HS-5 (cell line): ENCODE measurements at regions not wholly inside any gene's neighbourhood (a gene's known extent, or its start where the extent isn't known, plus 50 kb on each side); places are given as distances from the start of the nearest gene placed in this dataset.

Experiments
- DNase-seq: peaks from one replicate; pipeline ENCODE4 v3.0.0-alpha.2; 2012; ENCODE audit warnings: low read depth

DNA sequence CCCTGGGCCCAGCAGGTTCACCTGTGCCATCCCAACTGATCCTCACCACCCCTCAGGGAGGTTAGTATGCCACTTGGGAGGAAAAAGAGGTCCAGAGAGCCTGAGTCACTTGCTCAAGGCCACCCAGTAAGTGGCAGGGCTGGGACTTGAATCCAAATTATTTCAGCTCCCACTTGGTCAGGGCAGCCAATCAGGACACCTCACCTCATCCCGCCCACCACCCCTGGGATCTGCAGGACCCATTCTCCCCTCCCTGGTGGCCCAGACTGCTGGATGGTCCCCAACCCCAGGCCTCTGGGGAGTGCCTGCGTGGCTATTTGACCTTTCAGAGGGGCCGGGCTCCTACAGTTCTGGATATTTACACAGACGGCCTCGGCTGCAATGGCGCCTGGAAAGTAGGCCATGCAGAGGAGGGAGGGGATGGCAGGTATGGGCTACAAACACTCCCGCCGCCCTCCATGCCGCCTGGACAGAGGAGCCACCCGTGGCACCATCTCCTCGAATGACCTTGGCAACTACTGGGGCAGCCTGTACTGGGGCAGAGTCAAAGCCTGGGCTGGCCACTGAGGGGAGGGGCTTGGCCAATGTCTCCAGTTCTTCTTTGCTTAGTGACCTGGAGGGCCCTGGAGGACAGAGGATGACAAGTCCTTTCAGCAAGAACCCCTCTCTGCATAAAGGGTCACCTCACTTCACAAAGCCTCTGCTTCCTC lies 153.6 kb upstream of the LINGO1 start:
- DNase-seq = no peak

DNA sequence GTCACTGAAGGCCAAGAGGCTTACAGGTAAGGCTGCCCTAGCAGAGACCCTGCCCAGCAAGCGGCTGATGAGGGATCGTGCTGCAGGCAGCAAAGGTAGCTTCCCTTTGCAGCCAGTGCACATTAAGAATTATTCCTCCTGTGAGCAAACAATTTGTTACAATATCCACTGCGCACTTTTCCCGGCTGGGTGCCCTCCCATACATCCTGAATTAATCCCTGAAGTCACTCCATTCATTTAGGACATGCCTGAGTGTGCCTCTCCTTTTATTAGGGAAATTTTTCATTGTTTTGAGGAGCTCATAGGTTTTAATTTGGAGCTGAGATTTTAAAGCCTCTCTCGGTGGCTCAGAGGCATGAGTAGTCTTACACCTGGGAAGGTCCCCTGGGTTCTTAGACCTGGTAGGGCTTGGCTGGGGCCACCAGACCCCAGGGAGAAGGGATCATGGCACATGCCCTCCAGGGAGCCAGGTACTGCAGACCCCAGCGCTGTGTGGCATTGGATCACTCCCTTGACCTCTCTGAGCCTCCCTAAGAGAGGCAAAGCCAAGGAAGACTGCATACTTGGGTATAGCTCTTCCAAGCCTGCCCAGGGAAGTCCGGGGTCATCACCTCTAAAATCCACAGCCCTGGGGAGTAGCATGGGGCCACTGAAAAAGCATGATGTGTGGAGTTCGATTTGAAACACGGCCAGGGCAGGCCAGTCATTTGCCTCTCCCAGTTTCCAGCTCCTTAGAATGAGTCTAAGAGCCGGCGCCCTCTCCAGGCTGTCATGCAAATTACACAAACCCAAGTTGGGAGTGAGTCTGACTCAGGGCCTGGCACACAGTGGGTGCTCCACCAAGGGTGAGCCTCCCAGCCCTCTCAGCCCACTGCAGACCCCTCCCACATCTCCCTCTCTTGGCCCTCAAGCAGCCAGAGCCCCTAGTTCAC lies 151.9 kb upstream of the LINGO1 start:
- DNase-seq = no peak

DNA sequence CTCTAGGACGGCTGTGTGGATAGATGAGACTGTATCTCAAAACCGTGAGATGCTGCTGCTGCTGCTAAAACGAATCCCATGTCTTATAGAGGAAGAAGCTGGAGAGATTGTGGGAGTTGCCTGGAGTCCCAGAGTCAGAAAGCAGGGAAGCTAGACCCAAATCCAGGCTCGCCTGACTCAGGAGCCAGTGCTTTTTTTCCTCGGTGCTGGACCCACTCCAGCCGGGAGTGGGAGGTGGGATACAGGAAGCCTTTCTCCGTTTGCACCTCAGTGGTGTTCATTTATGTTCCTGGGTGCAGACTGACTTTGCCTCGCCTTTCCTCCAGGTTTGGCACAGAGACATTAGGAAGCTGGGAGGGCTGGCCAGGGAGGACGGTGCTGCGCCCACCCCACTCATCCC lies 150.9 kb upstream of the LINGO1 start:
- no peak for DNase-seq

DNA sequence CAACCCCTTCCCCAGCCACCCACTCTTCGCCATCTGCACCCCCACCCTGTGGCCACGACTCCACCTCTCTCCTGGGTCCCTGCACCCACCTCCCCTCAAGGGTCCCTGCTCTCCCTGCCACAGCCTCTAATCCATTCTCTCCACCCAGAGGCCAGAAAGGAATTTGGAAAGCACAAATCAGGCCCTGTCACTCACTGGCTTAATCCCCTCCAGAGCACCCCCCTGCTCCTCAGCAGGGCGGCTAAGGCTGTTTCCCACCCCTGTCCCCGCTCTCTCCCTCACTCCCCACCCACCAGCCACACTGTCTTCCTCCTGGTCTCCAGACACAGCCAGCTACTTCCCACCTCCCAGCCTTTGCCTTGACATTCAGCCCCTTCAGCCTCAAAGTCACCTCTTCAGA lies 150.0 kb upstream of the LINGO1 start:
- DNase-seq = no peak

DNA sequence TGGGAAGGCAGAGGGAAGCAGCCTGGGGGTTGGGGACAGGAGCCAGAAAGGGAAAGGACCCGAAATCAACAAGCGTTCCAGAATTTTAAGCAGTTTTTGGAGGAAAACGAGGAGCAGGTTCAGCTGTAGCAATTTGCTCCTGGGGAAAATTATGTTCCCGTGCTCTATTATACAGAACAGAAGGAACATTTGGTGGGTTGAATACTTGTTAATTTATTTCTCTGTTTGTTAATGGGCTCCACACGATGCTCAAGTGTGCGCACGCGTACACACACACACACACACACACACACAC lies 149.2 kb upstream of the LINGO1 start:
- no peak for DNase-seq

DNA sequence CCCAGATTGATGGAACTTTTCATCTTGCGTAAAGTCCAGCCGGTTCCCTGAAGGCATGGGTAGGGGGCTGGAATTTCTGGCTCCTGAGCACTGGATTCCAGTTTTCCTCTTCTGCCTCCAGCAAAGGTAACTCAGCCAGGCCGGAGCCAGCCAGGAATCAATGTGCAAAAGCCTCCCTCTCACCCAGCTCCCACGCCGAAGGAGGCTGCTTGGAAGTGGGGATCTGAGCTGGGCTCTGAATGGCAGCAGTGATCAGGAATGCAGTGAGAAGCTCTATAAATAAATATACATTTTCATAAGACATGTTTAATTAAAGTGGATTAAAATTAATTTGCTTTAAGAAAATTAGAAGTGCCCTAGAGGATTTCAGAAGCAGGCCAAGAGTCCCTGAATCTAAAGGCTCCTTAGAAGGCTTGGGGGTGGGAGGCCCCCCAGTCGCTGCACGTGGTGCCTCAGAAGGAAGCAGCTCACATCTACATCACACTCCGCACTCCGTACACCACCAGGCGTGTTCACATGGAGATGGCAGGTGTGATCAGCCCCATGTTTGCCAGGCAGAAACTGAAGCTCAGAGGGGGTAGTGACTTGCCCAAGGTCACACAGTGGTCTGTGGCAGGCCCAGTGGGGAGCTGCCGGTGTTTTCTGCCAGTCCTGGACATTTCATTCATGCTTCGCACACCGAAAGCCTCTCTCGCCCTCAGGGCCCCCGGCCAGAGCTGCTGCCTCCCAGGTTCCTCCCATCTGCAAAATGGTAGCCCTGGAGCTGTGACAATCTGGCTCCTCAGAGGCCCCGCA lies 148.6 kb upstream of the LINGO1 start:
- no peak for DNase-seq

DNA sequence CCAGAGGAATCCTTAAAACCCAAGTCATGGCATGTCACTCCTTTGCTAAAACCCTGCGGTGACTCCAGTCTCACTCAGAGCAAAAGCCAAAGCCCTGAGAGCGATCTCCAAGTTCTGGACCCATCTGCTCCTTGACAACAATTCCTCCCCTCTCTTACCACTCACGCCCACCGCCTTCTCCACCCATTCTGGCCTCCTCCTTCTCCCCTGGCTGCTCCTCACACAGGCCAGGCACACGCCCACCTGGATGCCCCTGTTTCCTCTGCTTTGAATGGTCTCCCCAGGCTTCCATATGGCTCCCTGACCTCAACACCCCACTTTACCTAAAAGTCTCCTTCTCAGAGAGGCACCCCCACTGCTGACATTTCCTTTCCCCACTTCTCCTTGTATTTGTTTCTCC lies 146.1 kb upstream of the LINGO1 start:
- DNase-seq = no peak

DNA sequence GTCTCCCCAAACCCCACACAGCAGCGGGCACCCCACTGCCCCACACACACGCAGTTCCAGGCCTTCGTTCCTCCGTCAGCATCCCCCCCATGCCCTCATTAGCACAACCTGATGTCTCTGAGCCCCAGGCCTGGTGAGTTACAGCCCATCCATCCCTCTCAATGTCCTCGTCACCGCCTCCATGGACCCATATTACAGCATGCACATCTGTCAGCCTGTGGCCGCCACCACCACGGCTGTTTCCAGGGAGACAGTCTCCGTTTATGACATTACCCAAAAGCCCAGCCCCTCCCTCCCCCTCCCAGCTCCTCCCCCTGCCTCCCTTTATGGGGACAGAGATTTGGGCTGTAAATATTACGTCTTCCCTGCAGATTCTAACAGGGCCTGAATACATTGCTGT lies 143.1 kb upstream of the LINGO1 start:
- DNase-seq = no peak

DNA sequence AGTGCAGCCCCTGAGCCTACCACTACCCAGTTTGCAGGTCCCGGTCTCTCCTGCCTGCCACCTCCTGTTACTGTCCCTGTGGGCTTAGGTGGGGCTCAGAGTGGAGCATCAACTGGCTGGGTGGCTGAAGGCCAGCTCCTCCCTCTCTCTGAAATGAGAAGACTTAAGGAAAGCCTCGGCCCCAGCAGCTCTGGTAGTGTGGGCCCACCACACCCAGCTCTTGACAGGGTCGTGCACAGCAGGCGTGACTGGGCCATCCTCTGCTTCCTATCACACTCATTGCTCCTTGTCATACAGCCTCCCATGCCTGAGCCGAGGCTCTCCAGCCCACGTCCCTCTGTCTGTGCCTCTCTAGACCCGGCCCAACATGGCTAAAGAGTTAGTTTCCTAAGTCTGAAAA lies 142.7 kb upstream of the LINGO1 start:
- DNase-seq = no peak

DNA sequence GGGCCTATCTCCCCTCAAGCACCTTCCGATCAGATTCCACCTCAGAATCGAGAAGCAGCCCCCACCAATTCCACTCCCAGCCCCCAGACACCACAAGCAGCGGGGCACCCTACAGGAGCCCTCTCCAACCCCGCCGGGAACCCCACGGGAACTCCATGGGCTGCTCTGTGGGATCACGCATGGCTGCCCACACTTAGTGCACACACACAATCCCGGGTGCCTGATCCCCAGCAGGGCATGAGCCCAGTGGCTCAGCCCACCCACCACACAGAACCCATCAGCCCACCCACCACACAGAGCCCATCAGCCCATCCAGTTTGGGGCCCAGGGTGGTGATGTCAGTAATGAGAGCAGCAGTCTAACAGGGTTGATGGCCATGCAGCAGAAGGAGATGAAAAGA lies 141.6 kb upstream of the LINGO1 start:
- DNase-seq = no peak

DNA sequence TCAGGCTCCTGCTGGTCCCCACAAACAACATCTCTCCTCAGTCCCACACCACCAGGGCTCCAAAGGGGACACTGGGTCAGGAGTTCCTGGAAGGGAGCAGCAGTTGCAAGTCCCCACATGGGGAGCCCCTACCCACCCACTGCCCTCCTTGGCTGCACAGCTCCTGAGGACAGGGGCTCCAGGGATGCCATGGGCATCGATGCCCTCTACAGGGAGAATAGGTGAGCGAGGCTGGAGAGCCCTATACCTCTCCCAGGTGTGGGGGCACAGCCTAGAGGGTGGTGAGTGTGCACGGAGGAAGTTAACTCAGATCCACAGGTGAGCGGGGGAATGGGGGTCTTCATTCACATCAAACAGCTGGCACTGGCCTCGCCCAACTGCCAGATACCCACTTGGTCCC lies 141.2 kb upstream of the LINGO1 start:
- DNase-seq = no peak

DNA sequence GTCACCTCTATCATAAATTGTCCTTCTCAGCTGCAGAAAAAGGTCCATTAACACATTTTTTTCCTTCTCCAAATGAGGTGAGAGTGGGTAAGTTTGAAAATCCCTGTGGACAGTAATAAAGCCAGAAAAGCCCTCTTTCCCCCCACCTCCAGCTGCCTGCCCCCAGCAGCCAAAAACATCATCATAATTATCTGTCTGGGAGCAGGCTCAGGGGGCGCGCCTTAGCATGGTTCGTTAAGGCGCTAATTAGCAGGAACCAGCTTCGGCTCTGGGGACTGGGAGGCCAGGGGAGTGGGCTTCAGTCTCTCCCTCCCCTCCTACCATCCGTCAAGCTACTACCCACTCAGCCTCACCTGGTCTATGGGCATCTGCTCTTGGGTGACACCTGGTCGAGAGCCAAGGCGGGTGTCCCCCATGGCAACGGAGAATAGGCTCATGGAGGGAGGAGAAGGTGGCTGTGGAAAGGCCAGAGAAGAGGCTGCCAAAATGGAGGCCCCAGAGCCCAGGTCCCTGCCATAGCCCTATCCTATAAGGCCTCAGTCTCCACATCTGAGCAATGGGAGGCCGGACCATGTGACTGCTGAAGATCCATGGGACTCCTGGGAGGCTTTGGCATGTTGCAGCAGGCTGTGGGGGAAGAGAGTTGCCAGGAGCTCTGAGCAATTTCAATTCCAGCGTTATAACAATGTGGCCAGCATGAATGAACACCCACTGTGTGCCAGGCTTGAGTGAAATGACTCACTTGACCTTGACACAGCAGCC lies 140.1 kb upstream of the LINGO1 start:
- no peak for DNase-seq

DNA sequence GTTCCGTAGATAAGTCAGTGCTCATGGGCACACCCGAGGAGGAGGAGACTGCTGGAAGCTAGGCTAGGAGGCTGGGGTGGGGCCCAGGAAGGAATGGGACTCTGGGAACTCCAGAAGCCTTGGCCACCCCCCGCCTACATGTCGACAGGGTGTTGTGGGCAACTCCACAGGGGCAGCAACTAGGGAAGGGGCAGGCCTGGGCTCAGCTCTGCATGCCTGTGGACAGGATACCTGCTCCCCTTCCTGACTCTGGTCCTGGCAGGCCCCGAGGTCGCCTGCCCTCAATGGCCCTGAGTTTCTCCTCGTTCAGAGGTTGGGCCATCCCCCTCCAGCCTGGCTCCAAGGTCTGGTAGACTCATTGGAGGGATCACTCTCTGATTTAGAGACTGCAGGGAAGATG lies 138.9 kb upstream of the LINGO1 start:
- DNase-seq = no peak

DNA sequence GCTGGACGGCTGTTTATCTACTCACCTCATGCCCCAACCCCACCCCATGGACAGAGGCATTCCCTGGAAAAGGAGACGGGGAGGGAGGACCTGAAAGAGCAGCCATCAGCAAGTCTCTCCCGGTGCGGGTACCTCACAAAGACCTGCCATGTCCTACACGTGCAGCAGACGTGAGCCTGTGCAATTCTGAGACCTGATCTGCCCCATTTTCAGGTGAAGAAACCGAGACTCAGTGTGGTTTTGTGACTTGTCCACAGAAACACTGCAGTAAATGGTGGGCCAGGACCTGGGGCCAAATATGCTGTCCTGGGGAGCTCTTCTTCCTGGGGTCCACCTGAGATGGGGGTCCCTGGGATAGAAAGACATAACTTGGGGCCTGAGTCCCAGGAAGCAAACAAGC lies 137.0 kb upstream of the LINGO1 start:
- DNase-seq = no peak

DNA sequence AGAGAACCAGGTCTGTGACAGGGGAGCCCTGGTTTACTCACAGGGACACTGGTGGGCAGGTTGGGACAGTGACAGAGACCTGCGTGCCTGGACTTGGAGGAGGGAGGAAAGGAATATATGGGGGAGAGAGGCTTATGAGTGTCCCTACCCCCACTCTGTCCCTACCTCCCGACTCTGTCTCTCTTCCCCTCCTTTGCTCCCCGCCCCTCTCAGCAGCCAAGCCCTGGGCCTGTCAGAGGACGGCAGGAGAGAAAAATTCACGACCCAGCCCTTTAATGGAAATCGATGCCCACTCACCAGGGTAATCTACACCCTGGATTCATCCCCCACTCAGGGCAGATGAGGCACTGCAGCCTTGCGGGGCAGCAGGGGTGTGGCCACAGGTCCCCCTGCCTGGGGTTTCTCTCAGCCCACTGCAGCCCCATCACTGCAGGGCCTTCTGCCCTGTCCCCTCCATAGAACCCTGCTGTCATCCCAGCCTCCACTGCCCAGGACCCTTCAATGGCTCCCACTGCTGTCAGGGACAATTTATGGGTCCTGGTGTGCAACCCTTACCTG lies 135.9 kb upstream of the LINGO1 start:
- no peak for DNase-seq

DNA sequence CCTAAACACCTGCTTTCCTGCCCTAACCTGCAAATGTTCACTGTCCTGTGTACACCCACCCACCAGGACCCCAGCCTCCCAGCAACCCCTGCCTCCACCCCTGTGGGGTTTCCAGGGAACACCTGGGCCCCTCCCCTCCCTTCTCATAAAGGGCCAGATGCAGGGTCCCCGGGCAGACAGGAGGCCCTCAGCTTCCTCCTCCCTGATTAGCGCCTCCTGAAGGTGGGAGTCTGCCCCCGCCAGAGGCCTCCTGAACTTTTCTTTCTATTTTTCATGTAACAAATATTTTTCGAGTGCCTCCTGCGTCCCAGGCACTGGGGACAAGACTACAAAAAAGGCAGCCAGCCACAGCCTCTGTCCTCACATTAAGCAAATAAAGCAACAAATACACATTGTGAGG lies 135.4 kb upstream of the LINGO1 start:
- no peak for DNase-seq

DNA sequence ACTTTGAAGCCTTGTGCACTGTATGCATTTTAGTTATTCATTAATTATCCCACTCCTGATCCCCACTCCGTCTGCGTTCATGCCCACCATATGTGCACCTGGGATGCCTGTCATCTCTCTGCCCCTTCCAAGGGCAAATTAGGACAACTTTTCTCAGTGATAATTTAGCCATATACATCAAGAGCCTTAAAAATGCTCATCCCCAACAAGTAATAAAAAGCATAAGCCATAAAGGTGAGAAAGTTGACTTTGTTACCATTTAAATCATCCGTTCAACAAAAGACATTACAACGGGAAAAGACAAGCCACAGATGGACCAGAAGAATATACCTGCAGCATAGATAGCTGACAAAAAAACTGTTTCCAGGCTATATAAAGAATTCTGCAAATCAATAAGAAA lies 131.4 kb upstream of the LINGO1 start:
- no peak for DNase-seq

DNA sequence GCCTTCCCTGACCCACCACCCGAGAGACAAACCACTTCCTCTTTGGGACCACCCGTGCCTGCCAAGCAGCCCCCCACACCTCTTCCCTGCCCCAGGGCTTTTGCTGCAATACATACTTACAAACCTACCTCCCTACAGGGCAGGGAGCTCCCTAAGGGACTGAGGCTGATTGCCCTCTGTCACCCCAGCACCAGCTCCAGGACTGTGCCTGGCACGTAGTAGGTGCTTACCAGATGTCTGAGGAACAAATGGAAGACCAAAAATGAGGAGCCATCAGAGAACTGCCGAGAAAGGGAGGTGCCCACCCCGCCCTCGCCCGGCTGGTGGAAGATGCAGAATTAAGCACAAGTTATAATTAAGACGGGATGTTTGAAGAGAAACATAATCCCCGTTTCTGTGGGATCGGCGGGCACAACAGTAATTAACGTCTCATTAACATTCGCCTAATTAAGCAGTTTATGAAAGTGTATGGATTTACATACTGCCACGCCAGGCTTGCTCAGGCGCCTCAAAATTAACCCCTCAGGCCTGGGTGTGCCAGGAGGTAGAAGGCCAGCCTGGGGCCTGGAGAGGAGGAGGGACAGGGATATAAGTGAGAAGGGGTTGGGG lies 130.1 kb upstream of the LINGO1 start:
- no peak for DNase-seq

DNA sequence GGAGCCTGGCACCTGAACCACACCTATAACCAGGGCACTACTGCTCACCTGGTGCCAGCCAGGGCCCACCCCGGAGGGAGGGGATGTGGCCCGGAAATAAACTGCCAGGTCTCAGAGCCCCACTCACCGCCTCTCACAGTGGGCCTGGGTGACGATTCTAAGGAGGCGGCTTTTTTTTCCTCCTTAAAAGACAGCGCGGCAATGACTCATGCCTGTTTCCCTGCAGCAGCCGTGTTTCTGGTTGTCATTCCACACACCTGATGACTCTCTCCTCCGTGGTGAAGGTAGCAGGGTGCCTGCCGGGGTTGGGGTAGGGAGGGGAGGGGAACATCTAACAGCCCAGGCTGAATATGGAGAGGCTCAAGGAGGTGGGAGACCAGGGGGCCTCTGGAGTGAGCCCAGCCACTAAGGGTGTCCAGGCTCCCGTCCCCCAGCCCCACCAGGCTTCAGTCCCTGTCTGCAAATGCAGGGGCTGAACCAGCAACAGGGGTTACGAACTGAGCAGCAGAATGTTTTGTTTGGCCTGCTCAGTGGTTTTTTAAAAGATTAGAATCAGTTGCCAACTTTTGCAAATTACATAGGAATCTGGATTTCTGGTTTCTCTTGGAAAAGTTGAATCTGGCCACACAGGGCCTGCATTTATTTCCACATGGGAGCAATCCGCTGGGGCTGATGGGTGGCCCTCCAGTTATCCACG lies 127.3 kb upstream of the LINGO1 start:
- no peak for DNase-seq

DNA sequence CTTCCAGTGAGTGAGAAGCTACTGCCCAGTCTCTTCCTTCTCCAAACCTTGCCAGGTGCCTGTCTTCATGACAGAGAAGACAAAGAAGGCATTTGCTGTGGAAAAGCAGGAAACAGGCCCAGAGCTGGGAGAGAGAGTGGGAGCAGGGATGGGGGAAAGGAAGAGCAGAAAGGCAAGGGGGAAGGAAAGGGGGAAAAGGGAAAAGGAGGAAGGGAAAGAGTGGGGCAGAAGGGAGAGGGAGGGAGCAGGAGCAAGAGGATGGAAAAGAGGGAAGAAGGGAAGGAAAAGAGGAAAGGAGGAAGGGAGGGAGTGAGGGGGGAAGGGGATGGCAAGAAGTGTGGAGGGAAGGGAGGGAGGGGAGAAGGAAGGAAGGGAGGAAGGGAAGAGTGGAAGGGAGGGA lies 121.2 kb upstream of the LINGO1 start:
- DNase-seq = no peak
